C4-2B (cell line): ENCODE measurements at regions not wholly inside any gene's neighbourhood (a gene's known extent, or its start where the extent isn't known, plus 50 kb on each side); places are given as distances from the start of the nearest gene placed in this dataset.

Experiments used
- CTCF ChIP-seq: fragments of 450-650 bp; conservative IDR thresholded peaks from 2 replicates; pipeline ENCODE4 v1.5.1; 2017; ENCODE audit warnings: mild to moderate bottlenecking
- ZFX ChIP-seq: fragments of 450-650 bp; IDR thresholded peaks from 2 replicates; pipeline ENCODE4 v1.6.1; 2017

- TF ChIP-seq CTCF: no peak
- TF ChIP-seq ZFX: no peak
Measured at GRCh38 chr1:30374400-30375070, 348.9 kb downstream of the MATN1 start.
